IPS DF 19.7 (cell line): ENCODE measurements at regions not wholly inside any gene's neighbourhood (a gene's known extent, or its start where the extent isn't known, plus 50 kb on each side); places are given as distances from the start of the nearest gene placed in this dataset.
A peak's percentile ranks its signal among the peaks of the same experiment; 100 is the strongest.
"Not testable (repeated sequence)": the region's sequence is repeated elsewhere in the genome, so short reads cannot be mapped to it uniquely, and the experiment has no call there.

Source experiments
- DNase-seq: peaks from one replicate; pipeline ENCODE4 v3.0.0-alpha.2; 2013; ENCODE audit warnings: low read depth, low spot score

DNA sequence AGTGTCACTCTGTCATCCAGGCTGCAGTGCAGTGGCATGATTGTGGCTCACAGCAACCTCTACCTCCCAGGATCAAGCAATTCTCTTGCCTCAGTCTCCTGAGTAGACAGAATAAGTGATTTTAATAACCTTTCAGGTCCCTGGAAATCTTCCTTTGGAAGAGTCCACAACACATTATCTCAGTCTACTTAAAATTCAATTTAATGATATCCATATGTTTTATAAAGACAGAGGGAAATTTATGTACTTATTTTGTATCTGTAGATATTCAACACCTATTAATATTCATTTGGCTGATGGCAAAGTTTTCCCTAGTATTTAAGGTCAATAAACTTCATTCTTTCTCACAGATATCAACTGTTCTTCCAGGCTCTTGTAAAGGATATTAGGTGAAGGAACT is 881.4 kb upstream of the GJE1 start:
- no peak for DNase-seq

DNA sequence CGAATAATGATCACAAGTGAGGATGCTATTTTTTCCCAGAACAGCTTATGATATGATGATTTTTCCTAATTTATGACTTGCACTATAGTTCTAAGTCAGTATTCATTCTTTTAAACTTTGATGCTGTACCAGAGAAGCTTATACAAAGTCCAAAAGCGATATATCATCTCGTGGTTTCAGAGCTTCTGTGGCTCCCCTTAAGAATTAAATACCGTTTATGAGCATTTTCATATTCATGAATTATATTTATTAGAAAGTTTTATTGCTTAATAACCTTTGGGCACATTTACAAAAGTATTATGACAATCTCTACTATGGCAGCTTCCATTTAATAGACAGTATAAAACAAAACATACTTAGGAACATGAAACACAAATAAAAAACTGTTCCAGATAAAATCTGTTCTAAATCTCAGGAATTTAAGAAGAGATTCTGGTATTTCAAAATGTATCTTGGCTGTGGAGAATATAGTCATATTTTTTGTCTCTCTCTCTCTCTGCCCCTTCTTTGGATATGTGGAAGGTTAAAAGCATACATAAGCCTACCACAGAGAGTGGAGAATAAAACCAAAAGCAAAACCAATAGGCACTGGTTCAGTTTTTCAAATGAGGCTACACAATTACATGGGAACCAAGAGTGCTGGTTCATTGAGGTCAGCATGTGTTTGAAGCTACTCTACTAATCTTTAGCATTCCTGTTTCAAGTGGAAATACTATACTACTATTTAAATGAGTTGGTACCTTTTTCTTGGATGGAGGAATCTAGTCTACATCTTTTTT is 884.5 kb upstream of the GJE1 start:
- no peak for DNase-seq

GRCh38 chr6:141244366-141244765 is 888.4 kb upstream of the GJE1 start:
- DNase-seq = no peak

DNA sequence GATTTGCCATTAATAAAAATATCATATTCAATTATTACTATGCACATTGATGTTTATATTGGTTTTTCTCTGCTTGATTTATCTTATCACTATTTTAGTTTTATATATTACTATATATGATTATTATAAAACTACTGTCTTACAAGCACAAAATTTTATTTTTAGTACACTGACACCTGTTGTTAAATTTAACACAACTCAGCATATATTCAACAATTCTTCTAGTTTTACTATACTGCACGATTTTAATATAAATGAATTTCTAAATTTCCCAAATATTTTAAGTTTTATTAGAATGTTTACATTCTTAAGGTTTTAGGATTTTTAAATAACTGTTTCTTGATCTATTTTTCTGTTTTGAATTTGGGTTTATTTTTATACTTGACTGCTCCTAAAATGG is 889.8 kb upstream of the GJE1 start:
- DNase-seq = no peak

DNA sequence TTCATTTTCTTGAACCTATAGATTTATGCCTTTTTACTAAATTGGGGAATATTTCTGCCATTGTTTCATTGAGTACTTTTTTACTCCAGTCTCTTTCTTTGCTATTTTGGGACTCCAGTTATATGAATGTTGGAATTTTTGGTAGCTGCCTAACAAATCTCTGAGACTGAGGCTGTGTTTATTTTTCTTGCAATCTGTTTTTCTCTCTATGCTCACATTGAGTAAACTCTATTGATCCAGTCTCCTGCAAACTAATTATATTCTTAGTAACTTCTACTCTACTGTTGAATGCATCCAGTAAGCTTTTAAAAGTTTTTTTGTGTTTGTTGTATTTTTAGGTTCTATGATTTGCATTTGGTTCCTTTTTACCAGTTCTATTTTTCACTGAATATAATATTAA is 903.4 kb upstream of the GJE1 start:
- DNase-seq = no peak

- DNase-seq = no peak
Observed at GRCh38 chr6:141218583-141218982, 914.1 kb upstream of the GJE1 start.

GRCh38 chr6:141216726-141217125 is 916.0 kb upstream of the GJE1 start:
- DNase-seq = no peak

- no peak for DNase-seq
Observed at GRCh38 chr6:141212296-141212695, 920.4 kb upstream of the GJE1 start.

DNA sequence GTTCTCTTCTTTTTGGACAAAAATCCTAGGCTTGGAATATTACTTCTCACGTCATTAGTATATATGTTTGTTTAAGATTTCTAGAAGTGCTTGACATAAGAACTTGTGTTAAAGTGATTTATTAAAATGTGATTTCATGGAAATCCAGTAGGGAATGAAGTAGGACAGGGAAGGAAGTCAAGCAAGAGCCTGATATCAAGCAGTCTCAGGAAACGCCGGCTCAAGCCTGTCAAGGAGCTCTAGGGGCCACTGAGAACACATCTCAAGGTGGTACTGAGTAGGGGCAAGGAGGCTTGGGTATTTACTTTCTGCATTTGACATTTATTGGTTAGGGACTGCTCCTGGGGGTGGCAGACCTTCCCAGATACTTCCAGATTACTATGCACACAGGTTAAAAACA is 920.9 kb upstream of the GJE1 start:
- DNase-seq = no peak

DNA sequence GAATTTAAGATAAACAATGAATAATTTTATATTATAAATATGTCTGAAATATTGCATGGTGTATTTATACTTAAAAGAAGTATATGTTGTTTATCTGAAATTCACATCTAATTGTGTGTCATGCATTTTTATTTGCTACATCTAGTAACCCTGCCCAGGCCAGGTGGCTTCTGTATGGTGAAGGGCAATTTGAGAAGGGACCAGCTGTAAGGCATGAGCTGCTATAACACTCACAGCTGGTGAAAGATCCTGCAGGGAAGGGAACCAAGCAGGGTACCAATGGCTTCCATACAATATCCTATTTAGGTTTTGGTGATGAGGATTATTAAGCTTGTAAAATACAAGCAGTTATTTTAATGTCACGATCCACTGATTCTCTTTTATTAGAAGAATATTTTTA is 921.8 kb upstream of the GJE1 start:
- DNase-seq = no peak

GRCh38 chr6:141209890-141210289 is 922.8 kb upstream of the GJE1 start:
- no peak for DNase-seq

GRCh38 chr6:141208101-141208500 is 924.6 kb upstream of the GJE1 start:
- DNase-seq = no peak

DNA sequence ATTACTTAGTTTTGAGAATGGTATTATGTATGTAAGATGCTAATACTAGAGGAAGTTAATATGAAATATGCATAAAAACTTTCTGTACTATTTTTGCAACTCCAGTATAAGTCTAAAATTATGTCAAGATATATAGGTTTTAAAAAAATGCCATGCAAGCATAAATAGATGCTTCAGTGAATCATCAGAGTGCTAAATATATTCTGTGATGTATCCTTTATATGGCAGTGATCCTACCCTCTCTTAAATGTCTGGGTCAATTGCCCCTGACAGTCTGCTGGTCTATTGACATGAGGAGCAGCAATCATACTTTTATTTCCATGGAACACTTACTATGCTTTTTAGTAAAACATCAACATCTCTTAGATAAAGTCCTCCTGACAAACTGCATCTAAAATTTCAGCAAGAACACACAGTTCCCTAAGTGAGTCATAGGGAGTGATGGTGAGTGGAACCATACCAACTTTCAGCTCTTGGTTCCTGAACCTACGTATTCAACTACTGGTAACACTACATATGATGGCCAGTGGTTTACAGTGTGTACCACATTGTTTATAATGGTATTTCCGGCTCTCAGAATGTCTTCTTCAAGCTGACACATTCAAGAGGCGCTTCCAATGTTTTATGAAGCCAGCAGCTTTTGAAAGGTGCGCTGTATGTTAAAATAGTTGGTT is 928.7 kb upstream of the GJE1 start:
- no peak for DNase-seq

DNA sequence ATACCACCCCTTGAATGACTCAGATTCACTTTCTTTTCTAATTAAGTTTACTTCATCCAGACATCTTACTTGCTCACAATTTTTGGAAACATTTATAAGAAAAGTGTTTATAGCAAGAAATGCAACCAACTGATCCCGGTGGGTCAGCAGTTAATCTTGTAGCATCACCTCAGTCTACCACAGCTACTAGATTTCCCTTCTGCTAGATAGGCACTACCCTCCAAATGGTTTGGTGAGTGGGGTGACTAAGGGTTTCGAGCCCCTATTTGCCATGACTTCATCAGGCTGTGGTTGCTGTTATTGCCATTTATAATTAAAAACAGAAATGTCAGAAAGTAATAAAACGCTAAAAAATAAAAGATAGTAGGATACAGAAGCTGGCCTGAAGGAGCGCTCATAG is 930.1 kb upstream of the GJE1 start:
- no peak for DNase-seq

DNA sequence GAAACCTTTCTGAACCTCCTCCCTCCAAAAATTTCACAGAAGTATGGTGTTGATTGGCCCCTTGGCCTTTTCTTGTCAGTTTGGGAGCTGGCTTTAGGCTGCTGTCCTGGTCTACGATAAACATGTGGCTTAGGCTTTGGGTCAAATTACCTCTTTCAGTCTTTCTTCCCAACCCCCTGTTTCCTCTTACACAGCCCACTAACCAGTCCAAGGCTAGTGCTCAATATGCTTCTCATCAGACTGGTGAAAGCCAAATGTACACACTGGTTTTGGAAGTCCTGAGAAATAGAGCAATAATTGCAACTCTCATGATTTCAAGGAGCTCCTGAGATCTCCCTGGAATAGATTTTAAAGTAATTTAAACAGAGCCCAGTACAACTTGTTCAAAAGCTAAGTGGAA is 933.7 kb upstream of the GJE1 start:
- DNase-seq = no peak

DNA sequence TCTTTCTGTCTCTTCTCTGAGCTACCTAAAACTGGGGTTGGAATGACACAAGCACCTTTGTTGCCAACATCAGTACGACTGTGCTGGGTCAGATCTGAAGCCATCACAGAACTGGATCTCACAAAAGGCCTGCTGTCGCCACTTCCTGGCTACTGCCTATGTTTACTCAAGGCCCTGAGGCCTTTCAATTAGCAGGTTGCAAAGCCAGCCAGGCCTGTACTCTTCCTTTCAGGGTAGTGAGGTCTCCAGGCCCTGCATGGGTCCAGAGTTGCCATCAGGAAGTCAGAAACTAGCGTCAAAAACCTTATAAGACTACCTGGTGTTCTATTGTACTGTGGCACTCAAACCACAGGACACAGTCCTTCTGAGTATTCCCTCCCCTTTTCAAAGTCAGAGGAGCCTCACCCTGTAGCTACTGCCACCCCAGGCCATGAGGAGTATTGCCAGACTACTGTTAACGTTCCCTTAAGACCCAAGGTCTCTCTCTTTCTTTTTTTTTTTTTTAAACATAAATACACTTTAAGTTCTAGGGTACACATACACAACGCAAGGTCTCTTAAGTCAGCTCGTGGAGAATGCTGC is 937.4 kb upstream of the GJE1 start:
- DNase-seq = no peak

GRCh38 chr6:141183368-141183767 is 949.4 kb upstream of the GJE1 start:
- no peak for DNase-seq

- DNase-seq = not testable (repeated sequence)
Observed at GRCh38 chr6:141175458-141175857, 957.3 kb upstream of the GJE1 start.

GRCh38 chr6:141174932-141175331 is 957.8 kb upstream of the GJE1 start:
- no peak for DNase-seq

DNA sequence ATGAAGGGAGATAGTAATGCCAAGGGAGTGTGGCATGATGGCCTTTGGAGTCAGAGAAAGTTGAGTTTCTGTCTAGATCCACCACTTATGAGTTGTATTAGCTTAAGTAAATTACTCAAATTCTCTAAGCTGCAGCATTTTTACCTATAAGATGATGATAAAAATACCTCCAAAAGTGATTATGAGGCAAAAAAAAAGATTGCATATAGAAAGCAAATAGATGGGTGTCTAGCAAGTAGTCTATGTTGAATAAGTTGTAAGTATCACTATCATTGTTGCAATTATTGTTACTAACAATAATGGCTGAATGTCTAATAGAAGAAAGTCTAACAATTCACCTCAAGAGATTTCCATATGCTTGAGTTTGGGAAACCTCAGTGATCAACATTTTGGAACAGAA is 959.2 kb upstream of the GJE1 start:
- no peak for DNase-seq

DNA sequence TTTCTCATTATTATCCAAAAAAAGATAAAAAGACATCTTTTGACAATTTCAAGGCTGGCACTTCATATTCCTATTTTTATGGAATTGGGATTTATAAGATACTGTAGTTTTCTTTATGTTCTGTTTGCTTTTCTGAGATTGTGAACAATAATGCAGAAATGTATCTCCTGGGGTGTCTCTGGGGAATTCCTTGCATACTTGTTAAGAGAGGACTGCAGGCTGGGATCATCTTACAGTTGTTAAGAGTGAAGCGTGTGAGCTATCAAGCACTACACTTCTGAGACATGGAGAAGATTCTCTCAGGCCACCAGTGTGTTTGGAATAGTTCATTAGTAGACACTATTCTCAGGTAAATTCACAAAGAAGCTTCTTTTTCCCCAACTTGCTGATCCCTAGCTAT is 963.3 kb upstream of the GJE1 start:
- peak; percentile 61 for DNase-seq

DNA sequence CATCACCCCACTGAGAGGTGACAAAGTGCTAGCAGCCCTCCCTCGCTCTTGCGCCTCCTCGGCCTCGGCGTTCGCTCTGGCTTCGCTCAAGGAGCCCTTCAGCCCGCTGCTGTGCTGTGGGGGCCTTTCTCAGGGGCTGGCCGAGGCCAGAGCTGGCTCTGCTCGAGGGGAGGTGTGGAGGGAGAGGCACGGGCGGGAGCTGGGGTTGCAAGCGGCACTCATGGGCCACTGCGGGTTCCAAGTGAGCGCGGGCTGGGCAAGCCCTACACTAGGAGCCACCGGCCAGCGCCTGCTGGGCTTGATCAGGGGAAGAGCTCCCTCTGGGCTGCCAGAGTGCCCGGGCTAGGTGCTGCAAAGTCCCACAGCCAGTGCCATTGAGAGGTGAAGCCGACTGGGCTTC is 964.8 kb upstream of the GJE1 start:
- DNase-seq = no peak

GRCh38 chr6:141165002-141165665 is 967.6 kb upstream of the GJE1 start:
- no peak for DNase-seq
